Astrocyte of the hippocampus (primary cell): ENCODE measurements at regions not wholly inside any gene's neighbourhood (a gene's known extent, or its start where the extent isn't known, plus 50 kb on each side); places are given as distances from the start of the nearest gene placed in this dataset.
"Not testable (repeated sequence)": the region's sequence is repeated elsewhere in the genome, so short reads cannot be mapped to it uniquely, and the experiment has no call there.

Source experiments
- DNase-seq: peaks from one replicate; pipeline ENCODE4 v3.0.0; 2011; ENCODE audit warnings: low read depth, low spot score

- DNase-seq: no peak
These were observed 91.2 kb downstream of the EOMES start for GRCh38 chr3:27630885-27631284.

GRCh38 chr3:27629366-27629765 is 92.8 kb downstream of the EOMES start:
- no peak for DNase-seq

- no peak for DNase-seq
These were observed 93.9 kb downstream of the EOMES start for GRCh38 chr3:27628026-27628750.

GRCh38 chr3:27626596-27627118 is 95.5 kb downstream of the EOMES start:
- DNase-seq: no peak

GRCh38 chr3:27625864-27626263 is 96.3 kb downstream of the EOMES start:
- no peak for DNase-seq

- DNase-seq: peak; percentile 20
These were observed 98.9 kb downstream of the EOMES start for GRCh38 chr3:27623085-27623753.

- no peak for DNase-seq
These were observed 104.6 kb downstream of the EOMES start for GRCh38 chr3:27617552-27617951.

GRCh38 chr3:27616031-27616430 is 106.1 kb downstream of the EOMES start:
- no peak for DNase-seq

- no peak for DNase-seq
These were observed 106.6 kb downstream of the EOMES start for GRCh38 chr3:27615555-27615954.

- no peak for DNase-seq
These were observed 107.5 kb downstream of the EOMES start for GRCh38 chr3:27614592-27614991.

GRCh38 chr3:27613846-27614500 is 108.2 kb downstream of the EOMES start:
- no peak for DNase-seq

GRCh38 chr3:27610800-27611525 is 111.2 kb downstream of the EOMES start:
- DNase-seq: no peak

GRCh38 chr3:27607370-27607769 is 114.8 kb downstream of the EOMES start:
- DNase-seq: no peak

- DNase-seq: no peak
These were observed 115.6 kb downstream of the EOMES start for GRCh38 chr3:27606537-27606936.

- DNase-seq: not testable (repeated sequence)
These were observed 117.1 kb upstream of the SLC4A7 start for GRCh38 chr3:27601311-27601710.

- DNase-seq: not testable (repeated sequence)
These were observed 115.6 kb upstream of the SLC4A7 start for GRCh38 chr3:27599741-27600140.

- DNase-seq: peak; percentile 63
These were observed 112.7 kb upstream of the SLC4A7 start for GRCh38 chr3:27596921-27597320.

GRCh38 chr3:27596334-27596841 is 112.2 kb upstream of the SLC4A7 start:
- DNase-seq: peak; percentile 75

GRCh38 chr3:27594096-27594690 is 110.0 kb upstream of the SLC4A7 start:
- DNase-seq: peak; percentile 45

- DNase-seq: no peak
These were observed 109.0 kb upstream of the SLC4A7 start for GRCh38 chr3:27593173-27593572.
